ENCODE measurements at regions not wholly inside any gene's neighbourhood (a gene's known extent, or its start where the extent isn't known, plus 50 kb on each side); places are given as distances from the start of the nearest gene placed in this dataset.

- no peak for TF ChIP-seq ZNF585B (tag by site-specific recombination; IDR thresholded peaks at IDR 0.05)
- no peak for TF ChIP-seq ZNF266 (tag by site-specific recombination; IDR thresholded peaks at IDR 0.05; ENCODE audit: low read depth)
- TF ChIP-seq ZBTB20 (tag by site-specific recombination; IDR thresholded peaks at IDR 0.05): no peak
- no peak for TF ChIP-seq ZNF596 (tag by site-specific recombination; IDR thresholded peaks at IDR 0.05)
- TF ChIP-seq MEIS1 (CRISPR knock-in tag; IDR thresholded peaks at IDR 0.05; ENCODE audit: borderline replicate concordance): no peak
- TF ChIP-seq, protein P1, sequence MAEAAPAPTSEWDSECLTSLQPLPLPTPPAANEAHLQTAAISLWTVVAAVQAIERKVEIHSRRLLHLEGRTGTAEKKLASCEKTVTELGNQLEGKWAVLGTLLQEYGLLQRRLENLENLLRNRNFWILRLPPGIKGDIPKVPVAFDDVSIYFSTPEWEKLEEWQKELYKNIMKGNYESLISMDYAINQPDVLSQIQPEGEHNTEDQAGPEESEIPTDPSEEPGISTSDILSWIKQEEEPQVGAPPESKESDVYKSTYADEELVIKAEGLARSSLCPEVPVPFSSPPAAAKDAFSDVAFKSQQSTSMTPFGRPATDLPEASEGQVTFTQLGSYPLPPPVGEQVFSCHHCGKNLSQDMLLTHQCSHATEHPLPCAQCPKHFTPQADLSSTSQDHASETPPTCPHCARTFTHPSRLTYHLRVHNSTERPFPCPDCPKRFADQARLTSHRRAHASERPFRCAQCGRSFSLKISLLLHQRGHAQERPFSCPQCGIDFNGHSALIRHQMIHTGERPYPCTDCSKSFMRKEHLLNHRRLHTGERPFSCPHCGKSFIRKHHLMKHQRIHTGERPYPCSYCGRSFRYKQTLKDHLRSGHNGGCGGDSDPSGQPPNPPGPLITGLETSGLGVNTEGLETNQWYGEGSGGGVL (tag by site-specific recombination; IDR thresholded peaks at IDR 0.05): no peak
- no peak for TF ChIP-seq ZXDB (tag by site-specific recombination; IDR thresholded peaks at IDR 0.05)
Measured at GRCh38 chr4:166531703-166532102, 658.7 kb downstream of the TLL1 start (continued).

DNA sequence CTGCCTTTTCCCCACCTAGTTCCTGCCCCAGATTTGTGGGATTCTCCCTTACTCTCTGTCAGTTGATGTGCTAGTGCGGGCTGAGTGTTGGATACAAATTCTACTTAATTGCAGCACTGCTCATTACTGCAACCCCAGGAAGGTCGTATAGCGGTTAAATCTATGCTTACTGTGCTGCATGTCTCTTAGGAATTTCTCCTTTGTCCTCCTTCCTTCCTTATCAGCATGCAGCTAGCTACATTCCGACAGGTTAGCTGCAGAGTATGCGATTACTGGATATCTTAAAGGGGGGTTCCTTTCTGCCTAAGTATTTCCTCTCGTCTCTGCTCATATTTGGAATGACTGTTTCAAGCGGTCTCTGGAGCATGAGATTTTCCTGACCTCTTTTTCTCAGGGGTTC lies 662.8 kb downstream of the TLL1 start:
- Histone ChIP-seq H3K4me3 (ENCODE audit: low read depth, low read length) (no peak overlapping the region), H3K4me1 (ENCODE audit: control insufficient read depth, insufficient read depth, low read length) (no peaks in the 10 kb centered on the region), H3K27ac (ENCODE audit: extremely low read depth, low read depth, low read length) (no peak overlapping the region), H3K9me3 (ENCODE audit: control insufficient read depth, insufficient read depth, low read depth, low read length) (no peaks in the 10 kb centered on the region), H3K36me3 (ENCODE audit: control insufficient read depth in 2 of 2, insufficient read depth in 1 of 2, low read length in 2 of 2) (no peaks in the 10 kb centered on the region)
- CTCF ChIA-PET: no interaction called here
- POLR2A ChIA-PET: no interaction called here
- TF ChIP-seq ZNF341 (tag by site-specific recombination; IDR thresholded peaks at IDR 0.05; ENCODE audit: low read depth) (no peak), ZNF670 (tag by site-specific recombination; IDR thresholded peaks at IDR 0.05; ENCODE audit: low read depth) (no peak)

DNA sequence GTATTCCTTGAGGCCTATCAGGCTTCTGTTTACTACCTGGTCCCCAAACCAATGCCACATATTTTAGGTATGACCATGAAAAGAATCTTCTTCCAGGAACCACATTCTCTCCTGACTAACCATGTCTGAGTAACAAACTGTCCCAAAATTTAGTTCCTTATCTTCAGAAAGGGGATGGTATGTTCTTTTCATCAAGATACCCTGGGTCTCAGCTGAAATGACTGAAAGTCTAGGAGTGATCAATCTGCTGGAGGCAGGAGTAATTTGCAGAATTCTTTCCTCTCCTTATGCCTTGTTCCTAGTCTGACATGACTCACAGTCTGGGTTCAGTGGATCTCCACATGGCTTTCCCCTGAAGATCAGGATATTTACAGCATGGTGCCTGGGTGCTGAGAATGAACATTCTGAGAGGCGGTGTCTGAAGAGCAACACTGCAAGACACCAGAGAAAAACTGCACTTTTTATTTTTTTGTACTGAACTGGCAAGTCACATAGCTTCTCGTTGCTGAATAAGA lies 665.5 kb downstream of the TLL1 start:
- Histone ChIP-seq H3K36me3 (ENCODE audit: control insufficient read depth in 2 of 2, insufficient read depth in 1 of 2, low read length in 2 of 2) (no peaks in the 10 kb centered on the region), H3K4me3 (ENCODE audit: low read depth, low read length) (no peak overlapping the region), H3K9me3 (ENCODE audit: control insufficient read depth, insufficient read depth, low read depth, low read length) (no peaks in the 10 kb centered on the region), H3K4me1 (ENCODE audit: control insufficient read depth, insufficient read depth, low read length) (no peaks in the 10 kb centered on the region), H3K27ac (ENCODE audit: extremely low read depth, low read depth, low read length) (no peak overlapping the region)
- ChIA-PET POLR2A (no interaction called here), CTCF (no interaction called here)
- no peak for TF ChIP-seq ZNF621 (tag by site-specific recombination; IDR thresholded peaks at IDR 0.05)
- TF ChIP-seq ZNF610 (tag by site-specific recombination; IDR thresholded peaks at IDR 0.05; ENCODE audit: borderline replicate concordance): no peak
- no peak for TF ChIP-seq ZSCAN18 (tag by site-specific recombination; IDR thresholded peaks at IDR 0.05)
- no peak for TF ChIP-seq ZNF510 (tag by site-specific recombination; IDR thresholded peaks at IDR 0.05; ENCODE audit: insufficient replicate concordance)
- no peak for TF ChIP-seq ZNF654 (tag by site-specific recombination; IDR thresholded peaks at IDR 0.05; ENCODE audit: low read depth)
- TF ChIP-seq, protein P2, sequence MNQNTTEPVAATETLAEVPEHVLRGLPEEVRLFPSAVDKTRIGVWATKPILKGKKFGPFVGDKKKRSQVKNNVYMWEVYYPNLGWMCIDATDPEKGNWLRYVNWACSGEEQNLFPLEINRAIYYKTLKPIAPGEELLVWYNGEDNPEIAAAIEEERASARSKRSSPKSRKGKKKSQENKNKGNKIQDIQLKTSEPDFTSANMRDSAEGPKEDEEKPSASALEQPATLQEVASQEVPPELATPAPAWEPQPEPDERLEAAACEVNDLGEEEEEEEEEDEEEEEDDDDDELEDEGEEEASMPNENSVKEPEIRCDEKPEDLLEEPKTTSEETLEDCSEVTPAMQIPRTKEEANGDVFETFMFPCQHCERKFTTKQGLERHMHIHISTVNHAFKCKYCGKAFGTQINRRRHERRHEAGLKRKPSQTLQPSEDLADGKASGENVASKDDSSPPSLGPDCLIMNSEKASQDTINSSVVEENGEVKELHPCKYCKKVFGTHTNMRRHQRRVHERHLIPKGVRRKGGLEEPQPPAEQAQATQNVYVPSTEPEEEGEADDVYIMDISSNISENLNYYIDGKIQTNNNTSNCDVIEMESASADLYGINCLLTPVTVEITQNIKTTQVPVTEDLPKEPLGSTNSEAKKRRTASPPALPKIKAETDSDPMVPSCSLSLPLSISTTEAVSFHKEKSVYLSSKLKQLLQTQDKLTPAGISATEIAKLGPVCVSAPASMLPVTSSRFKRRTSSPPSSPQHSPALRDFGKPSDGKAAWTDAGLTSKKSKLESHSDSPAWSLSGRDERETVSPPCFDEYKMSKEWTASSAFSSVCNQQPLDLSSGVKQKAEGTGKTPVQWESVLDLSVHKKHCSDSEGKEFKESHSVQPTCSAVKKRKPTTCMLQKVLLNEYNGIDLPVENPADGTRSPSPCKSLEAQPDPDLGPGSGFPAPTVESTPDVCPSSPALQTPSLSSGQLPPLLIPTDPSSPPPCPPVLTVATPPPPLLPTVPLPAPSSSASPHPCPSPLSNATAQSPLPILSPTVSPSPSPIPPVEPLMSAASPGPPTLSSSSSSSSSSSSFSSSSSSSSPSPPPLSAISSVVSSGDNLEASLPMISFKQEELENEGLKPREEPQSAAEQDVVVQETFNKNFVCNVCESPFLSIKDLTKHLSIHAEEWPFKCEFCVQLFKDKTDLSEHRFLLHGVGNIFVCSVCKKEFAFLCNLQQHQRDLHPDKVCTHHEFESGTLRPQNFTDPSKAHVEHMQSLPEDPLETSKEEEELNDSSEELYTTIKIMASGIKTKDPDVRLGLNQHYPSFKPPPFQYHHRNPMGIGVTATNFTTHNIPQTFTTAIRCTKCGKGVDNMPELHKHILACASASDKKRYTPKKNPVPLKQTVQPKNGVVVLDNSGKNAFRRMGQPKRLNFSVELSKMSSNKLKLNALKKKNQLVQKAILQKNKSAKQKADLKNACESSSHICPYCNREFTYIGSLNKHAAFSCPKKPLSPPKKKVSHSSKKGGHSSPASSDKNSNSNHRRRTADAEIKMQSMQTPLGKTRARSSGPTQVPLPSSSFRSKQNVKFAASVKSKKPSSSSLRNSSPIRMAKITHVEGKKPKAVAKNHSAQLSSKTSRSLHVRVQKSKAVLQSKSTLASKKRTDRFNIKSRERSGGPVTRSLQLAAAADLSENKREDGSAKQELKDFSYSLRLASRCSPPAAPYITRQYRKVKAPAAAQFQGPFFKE (tag by site-specific recombination; IDR thresholded peaks at IDR 0.05; ENCODE audit: borderline replicate concordance): no peak
- TF ChIP-seq ZNF121 (tag by site-specific recombination; IDR thresholded peaks at IDR 0.05): no peak
- no peak for TF ChIP-seq HOXA7 (CRISPR knock-in tag; IDR thresholded peaks at IDR 0.05; ENCODE audit: borderline replicate concordance)
- TF ChIP-seq ZNF202 (tag by site-specific recombination; IDR thresholded peaks at IDR 0.05; ENCODE audit: borderline replicate concordance): no peak
- no peak for TF ChIP-seq PRDM6 (tag by site-specific recombination; IDR thresholded peaks at IDR 0.05)
- TF ChIP-seq ZNF423 (tag by site-specific recombination; IDR thresholded peaks at IDR 0.05): no peak
- TF ChIP-seq GLIS1 (tag by site-specific recombination; IDR thresholded peaks at IDR 0.05): no peak
- TF ChIP-seq ZNF521 (tag by site-specific recombination; IDR thresholded peaks at IDR 0.05): no peak
- TF ChIP-seq MYNN (tag by site-specific recombination; IDR thresholded peaks at IDR 0.05; ENCODE audit: borderline replicate concordance): no peak
- no peak for TF ChIP-seq ZNF138 (tag by site-specific recombination; IDR thresholded peaks at IDR 0.05; ENCODE audit: borderline replicate concordance)
